Central memory CD8-positive, alpha-beta T cell (primary cell): ENCODE measurements at regions not wholly inside any gene's neighbourhood (a gene's known extent, or its start where the extent isn't known, plus 50 kb on each side); places are given as distances from the start of the nearest gene placed in this dataset.

Experiments
- ATAC-seq: fragments of 150-1000 bp; cut with Tn5 transposase; replicated peaks from 2 replicates; pipeline ENCODE4 v1.10.0; 2022; ENCODE audit warnings: mild to moderate bottlenecking, moderate FRiP score, moderate number of reproducible peaks; ENCODE audit not compliant: poor library complexity, severe bottlenecking; ENCODE audit errors: extremely low read depth
- DNase-seq, 2 donors: peaks; one replicate each; pipeline ENCODE4 v3.0.0; 2021; ENCODE audit warnings: low spot score in 2 of 2
- H3K27ac Mint-ChIP-seq: one replicate; pipeline ENCODE4 v1.8.0; 2022; ENCODE audit warnings: low read depth, mild to moderate bottlenecking, moderate library complexity, mixed read lengths
- H3K27me3 Mint-ChIP-seq: one replicate; pipeline ENCODE4 v1.8.0; 2022; ENCODE audit warnings: mixed read lengths
- H3K36me3 Mint-ChIP-seq: one replicate; pipeline ENCODE4 v1.8.0; 2022; ENCODE audit warnings: mild to moderate bottlenecking, moderate library complexity, mixed read lengths; ENCODE audit not compliant: insufficient read depth
- H3K4me1 Mint-ChIP-seq: one replicate; pipeline ENCODE4 v1.8.0; 2022; ENCODE audit warnings: mixed read lengths
- H3K4me3 Mint-ChIP-seq: one replicate; pipeline ENCODE4 v1.8.0; 2022; ENCODE audit warnings: mild to moderate bottlenecking, moderate library complexity, mixed read lengths
- H3K9me3 Mint-ChIP-seq: one replicate; pipeline ENCODE4 v1.8.0; 2022; ENCODE audit warnings: mixed read lengths

GRCh38 chr12:105562199-105562971 is 231.9 kb downstream of the C12orf75 start:
- Mint-ChIP-seq H3K36me3 (no peaks in the 10 kb centered on the region), H3K9me3 (no peaks in the 10 kb centered on the region), H3K27me3 (peaks cover 10% of the 10 kb centered on the region), H3K4me3 (no peak overlapping the region), H3K27ac (no peak overlapping the region), H3K4me1 (no peaks in the 10 kb centered on the region)
- DNase-seq = no peak
- no peak for ATAC-seq

- Mint-ChIP-seq H3K9me3 (no peaks in the 10 kb centered on the region), H3K4me1 (peaks cover 7% of the 10 kb centered on the region), H3K4me3 (no peak overlapping the region), H3K36me3 (no peaks in the 10 kb centered on the region), H3K27me3 (peaks cover 10% of the 10 kb centered on the region), H3K27ac (no peak overlapping the region)
- DNase-seq (no peak), ATAC-seq (no peak)
Measured at GRCh38 chr12:105567061-105567460, 236.6 kb downstream of the C12orf75 start.

GRCh38 chr12:105569886-105570285 is 239.4 kb downstream of the C12orf75 start:
- no peaks in the 10 kb centered on the region for H3K36me3 Mint-ChIP-seq
- H3K4me3 Mint-ChIP-seq = no peak overlapping the region
- DNase-seq = no peak
- H3K9me3 Mint-ChIP-seq = no peaks in the 10 kb centered on the region
- peaks cover 10% of the 10 kb centered on the region for H3K27me3 Mint-ChIP-seq
- ATAC-seq = no peak
- no peak overlapping the region for H3K27ac Mint-ChIP-seq
- peaks cover 7% of the 10 kb centered on the region for H3K4me1 Mint-ChIP-seq

GRCh38 chr12:105570944-105571343 is 240.5 kb downstream of the C12orf75 start:
- H3K36me3 Mint-ChIP-seq = no peaks in the 10 kb centered on the region
- peaks cover 7% of the 10 kb centered on the region for H3K4me1 Mint-ChIP-seq
- H3K9me3 Mint-ChIP-seq = no peaks in the 10 kb centered on the region
- ATAC-seq (no peak), DNase-seq (no peak)
- H3K4me3 Mint-ChIP-seq = no peak overlapping the region
- peaks cover 10% of the 10 kb centered on the region for H3K27me3 Mint-ChIP-seq
- H3K27ac Mint-ChIP-seq = no peak overlapping the region

GRCh38 chr12:105573574-105573973 is 243.1 kb downstream of the C12orf75 start:
- H3K4me1 Mint-ChIP-seq = peaks cover 7% of the 10 kb centered on the region
- H3K4me3 Mint-ChIP-seq = no peak overlapping the region
- ATAC-seq = no peak

GRCh38 chr12:105574056-105574715 is 243.7 kb downstream of the C12orf75 start:
- H3K27me3 Mint-ChIP-seq = no peaks in the 10 kb centered on the region
- ATAC-seq (no peak), DNase-seq (no peak)
- no peaks in the 10 kb centered on the region for H3K36me3 Mint-ChIP-seq
- peaks cover 7% of the 10 kb centered on the region for H3K4me1 Mint-ChIP-seq
- H3K4me3 Mint-ChIP-seq = no peak overlapping the region
- no peak overlapping the region for H3K27ac Mint-ChIP-seq
- H3K9me3 Mint-ChIP-seq = no peaks in the 10 kb centered on the region

More at GRCh38 chr12:105573574-105573973, 243.1 kb downstream of the C12orf75 start:
- no peak overlapping the region for H3K27ac Mint-ChIP-seq
- no peak for DNase-seq
- H3K9me3 Mint-ChIP-seq = no peaks in the 10 kb centered on the region
- H3K36me3 Mint-ChIP-seq = no peaks in the 10 kb centered on the region
- H3K27me3 Mint-ChIP-seq = no peaks in the 10 kb centered on the region

GRCh38 chr12:105575235-105575634 is 244.7 kb downstream of the C12orf75 start:
- H3K36me3 Mint-ChIP-seq = no peaks in the 10 kb centered on the region
- ATAC-seq (no peak), DNase-seq (no peak)
- no peaks in the 10 kb centered on the region for H3K9me3 Mint-ChIP-seq
- H3K27me3 Mint-ChIP-seq = no peaks in the 10 kb centered on the region
- H3K27ac Mint-ChIP-seq = no peak overlapping the region
- peaks cover 2% of the 10 kb centered on the region for H3K4me1 Mint-ChIP-seq
- H3K4me3 Mint-ChIP-seq = no peak overlapping the region

- no peak for ATAC-seq
- DNase-seq = no peak
- Mint-ChIP-seq H3K4me1 (no peaks in the 10 kb centered on the region), H3K27ac (no peak overlapping the region), H3K27me3 (no peaks in the 10 kb centered on the region), H3K36me3 (no peaks in the 10 kb centered on the region), H3K4me3 (no peak overlapping the region), H3K9me3 (no peaks in the 10 kb centered on the region)
Measured at GRCh38 chr12:105576261-105576660, 245.8 kb downstream of the C12orf75 start.

- Mint-ChIP-seq H3K27me3 (peaks cover 19% of the 10 kb centered on the region), H3K9me3 (no peaks in the 10 kb centered on the region), H3K27ac (no peak overlapping the region), H3K4me3 (no peak overlapping the region), H3K36me3 (no peaks in the 10 kb centered on the region), H3K4me1 (no peaks in the 10 kb centered on the region)
- DNase-seq (no peak), ATAC-seq (no peak)
Measured at GRCh38 chr12:105580821-105581352, 250.4 kb downstream of the C12orf75 start.

GRCh38 chr12:105581420-105581819 is 250.9 kb downstream of the C12orf75 start:
- Mint-ChIP-seq H3K27me3 (peaks cover 23% of the 10 kb centered on the region), H3K4me3 (no peak overlapping the region), H3K9me3 (no peaks in the 10 kb centered on the region), H3K4me1 (no peaks in the 10 kb centered on the region), H3K36me3 (no peaks in the 10 kb centered on the region), H3K27ac (no peak overlapping the region)
- no peak for DNase-seq
- no peak for ATAC-seq

GRCh38 chr12:105585107-105585506 is 254.6 kb downstream of the C12orf75 start:
- Mint-ChIP-seq H3K9me3 (no peaks in the 10 kb centered on the region), H3K27me3 (peaks cover 25% of the 10 kb centered on the region), H3K4me3 (no peak overlapping the region), H3K27ac (no peak overlapping the region), H3K4me1 (no peaks in the 10 kb centered on the region), H3K36me3 (no peaks in the 10 kb centered on the region)
- DNase-seq (no peak), ATAC-seq (no peak)

GRCh38 chr12:105587237-105587636 is 256.7 kb downstream of the C12orf75 start:
- DNase-seq (no peak), ATAC-seq (no peak)
- Mint-ChIP-seq H3K9me3 (no peaks in the 10 kb centered on the region), H3K27ac (no peak overlapping the region), H3K36me3 (no peaks in the 10 kb centered on the region), H3K4me3 (no peak overlapping the region), H3K27me3 (peaks cover 25% of the 10 kb centered on the region), H3K4me1 (no peaks in the 10 kb centered on the region)

- Mint-ChIP-seq H3K27me3 (peaks cover 25% of the 10 kb centered on the region), H3K4me3 (no peak overlapping the region), H3K9me3 (no peaks in the 10 kb centered on the region), H3K27ac (no peak overlapping the region), H3K36me3 (peaks cover 1% of the 10 kb centered on the region), H3K4me1 (no peaks in the 10 kb centered on the region)
- ATAC-seq (no peak), DNase-seq (no peak)
Measured at GRCh38 chr12:105588106-105588505, 257.6 kb downstream of the C12orf75 start.
